ENCODE measurements at regions not wholly inside any gene's neighbourhood (a gene's known extent, or its start where the extent isn't known, plus 50 kb on each side); places are given as distances from the start of the nearest gene placed in this dataset.

DNA sequence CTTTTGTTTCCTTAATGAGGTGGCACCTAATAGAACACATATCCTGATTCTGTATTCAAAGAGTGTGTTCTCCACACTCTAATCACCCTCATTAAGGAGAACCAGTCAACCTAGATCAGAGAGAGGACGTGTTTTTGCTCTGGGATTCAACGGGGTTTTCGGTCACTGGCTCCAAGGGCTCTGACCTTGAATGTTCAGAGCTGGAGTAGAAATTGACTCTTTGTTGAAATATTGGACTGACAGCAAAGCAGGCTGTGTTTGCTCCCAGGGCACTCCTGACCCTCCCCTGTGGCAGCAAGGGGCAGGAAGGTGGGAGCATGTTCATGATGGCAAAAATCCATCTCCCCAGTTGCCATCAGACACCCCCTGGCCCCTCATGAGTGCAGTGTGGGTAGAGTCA, 1193.0 kb downstream of the AACS start (continued):
- TF ChIP-seq, protein P1, sequence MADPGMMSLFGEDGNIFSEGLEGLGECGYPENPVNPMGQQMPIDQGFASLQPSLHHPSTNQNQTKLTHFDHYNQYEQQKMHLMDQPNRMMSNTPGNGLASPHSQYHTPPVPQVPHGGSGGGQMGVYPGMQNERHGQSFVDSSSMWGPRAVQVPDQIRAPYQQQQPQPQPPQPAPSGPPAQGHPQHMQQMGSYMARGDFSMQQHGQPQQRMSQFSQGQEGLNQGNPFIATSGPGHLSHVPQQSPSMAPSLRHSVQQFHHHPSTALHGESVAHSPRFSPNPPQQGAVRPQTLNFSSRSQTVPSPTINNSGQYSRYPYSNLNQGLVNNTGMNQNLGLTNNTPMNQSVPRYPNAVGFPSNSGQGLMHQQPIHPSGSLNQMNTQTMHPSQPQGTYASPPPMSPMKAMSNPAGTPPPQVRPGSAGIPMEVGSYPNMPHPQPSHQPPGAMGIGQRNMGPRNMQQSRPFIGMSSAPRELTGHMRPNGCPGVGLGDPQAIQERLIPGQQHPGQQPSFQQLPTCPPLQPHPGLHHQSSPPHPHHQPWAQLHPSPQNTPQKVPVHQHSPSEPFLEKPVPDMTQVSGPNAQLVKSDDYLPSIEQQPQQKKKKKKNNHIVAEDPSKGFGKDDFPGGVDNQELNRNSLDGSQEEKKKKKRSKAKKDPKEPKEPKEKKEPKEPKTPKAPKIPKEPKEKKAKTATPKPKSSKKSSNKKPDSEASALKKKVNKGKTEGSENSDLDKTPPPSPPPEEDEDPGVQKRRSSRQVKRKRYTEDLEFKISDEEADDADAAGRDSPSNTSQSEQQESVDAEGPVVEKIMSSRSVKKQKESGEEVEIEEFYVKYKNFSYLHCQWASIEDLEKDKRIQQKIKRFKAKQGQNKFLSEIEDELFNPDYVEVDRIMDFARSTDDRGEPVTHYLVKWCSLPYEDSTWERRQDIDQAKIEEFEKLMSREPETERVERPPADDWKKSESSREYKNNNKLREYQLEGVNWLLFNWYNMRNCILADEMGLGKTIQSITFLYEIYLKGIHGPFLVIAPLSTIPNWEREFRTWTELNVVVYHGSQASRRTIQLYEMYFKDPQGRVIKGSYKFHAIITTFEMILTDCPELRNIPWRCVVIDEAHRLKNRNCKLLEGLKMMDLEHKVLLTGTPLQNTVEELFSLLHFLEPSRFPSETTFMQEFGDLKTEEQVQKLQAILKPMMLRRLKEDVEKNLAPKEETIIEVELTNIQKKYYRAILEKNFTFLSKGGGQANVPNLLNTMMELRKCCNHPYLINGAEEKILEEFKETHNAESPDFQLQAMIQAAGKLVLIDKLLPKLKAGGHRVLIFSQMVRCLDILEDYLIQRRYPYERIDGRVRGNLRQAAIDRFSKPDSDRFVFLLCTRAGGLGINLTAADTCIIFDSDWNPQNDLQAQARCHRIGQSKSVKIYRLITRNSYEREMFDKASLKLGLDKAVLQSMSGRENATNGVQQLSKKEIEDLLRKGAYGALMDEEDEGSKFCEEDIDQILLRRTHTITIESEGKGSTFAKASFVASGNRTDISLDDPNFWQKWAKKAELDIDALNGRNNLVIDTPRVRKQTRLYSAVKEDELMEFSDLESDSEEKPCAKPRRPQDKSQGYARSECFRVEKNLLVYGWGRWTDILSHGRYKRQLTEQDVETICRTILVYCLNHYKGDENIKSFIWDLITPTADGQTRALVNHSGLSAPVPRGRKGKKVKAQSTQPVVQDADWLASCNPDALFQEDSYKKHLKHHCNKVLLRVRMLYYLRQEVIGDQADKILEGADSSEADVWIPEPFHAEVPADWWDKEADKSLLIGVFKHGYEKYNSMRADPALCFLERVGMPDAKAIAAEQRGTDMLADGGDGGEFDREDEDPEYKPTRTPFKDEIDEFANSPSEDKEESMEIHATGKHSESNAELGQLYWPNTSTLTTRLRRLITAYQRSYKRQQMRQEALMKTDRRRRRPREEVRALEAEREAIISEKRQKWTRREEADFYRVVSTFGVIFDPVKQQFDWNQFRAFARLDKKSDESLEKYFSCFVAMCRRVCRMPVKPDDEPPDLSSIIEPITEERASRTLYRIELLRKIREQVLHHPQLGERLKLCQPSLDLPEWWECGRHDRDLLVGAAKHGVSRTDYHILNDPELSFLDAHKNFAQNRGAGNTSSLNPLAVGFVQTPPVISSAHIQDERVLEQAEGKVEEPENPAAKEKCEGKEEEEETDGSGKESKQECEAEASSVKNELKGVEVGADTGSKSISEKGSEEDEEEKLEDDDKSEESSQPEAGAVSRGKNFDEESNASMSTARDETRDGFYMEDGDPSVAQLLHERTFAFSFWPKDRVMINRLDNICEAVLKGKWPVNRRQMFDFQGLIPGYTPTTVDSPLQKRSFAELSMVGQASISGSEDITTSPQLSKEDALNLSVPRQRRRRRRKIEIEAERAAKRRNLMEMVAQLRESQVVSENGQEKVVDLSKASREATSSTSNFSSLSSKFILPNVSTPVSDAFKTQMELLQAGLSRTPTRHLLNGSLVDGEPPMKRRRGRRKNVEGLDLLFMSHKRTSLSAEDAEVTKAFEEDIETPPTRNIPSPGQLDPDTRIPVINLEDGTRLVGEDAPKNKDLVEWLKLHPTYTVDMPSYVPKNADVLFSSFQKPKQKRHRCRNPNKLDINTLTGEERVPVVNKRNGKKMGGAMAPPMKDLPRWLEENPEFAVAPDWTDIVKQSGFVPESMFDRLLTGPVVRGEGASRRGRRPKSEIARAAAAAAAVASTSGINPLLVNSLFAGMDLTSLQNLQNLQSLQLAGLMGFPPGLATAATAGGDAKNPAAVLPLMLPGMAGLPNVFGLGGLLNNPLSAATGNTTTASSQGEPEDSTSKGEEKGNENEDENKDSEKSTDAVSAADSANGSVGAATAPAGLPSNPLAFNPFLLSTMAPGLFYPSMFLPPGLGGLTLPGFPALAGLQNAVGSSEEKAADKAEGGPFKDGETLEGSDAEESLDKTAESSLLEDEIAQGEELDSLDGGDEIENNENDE (IDR thresholded peaks at IDR 0.05; ENCODE audit: insufficient replicate concordance, low read length): no peak
- TF ChIP-seq, protein P2, sequence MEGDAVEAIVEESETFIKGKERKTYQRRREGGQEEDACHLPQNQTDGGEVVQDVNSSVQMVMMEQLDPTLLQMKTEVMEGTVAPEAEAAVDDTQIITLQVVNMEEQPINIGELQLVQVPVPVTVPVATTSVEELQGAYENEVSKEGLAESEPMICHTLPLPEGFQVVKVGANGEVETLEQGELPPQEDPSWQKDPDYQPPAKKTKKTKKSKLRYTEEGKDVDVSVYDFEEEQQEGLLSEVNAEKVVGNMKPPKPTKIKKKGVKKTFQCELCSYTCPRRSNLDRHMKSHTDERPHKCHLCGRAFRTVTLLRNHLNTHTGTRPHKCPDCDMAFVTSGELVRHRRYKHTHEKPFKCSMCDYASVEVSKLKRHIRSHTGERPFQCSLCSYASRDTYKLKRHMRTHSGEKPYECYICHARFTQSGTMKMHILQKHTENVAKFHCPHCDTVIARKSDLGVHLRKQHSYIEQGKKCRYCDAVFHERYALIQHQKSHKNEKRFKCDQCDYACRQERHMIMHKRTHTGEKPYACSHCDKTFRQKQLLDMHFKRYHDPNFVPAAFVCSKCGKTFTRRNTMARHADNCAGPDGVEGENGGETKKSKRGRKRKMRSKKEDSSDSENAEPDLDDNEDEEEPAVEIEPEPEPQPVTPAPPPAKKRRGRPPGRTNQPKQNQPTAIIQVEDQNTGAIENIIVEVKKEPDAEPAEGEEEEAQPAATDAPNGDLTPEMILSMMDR (IDR thresholded peaks at IDR 0.05; ENCODE audit: control extremely low read depth in 1 of 3, insufficient read depth in 1 of 3, low read depth in 1 of 3, low read length in 3 of 3): no peak
- TF ChIP-seq RXRA (IDR thresholded peaks at IDR 0.05; ENCODE audit: insufficient read depth, low read depth, low read length): no peak
- TF ChIP-seq, protein P3, sequence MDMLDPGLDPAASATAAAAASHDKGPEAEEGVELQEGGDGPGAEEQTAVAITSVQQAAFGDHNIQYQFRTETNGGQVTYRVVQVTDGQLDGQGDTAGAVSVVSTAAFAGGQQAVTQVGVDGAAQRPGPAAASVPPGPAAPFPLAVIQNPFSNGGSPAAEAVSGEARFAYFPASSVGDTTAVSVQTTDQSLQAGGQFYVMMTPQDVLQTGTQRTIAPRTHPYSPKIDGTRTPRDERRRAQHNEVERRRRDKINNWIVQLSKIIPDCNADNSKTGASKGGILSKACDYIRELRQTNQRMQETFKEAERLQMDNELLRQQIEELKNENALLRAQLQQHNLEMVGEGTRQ (IDR thresholded peaks at IDR 0.05; ENCODE audit: low read length): no peak
- TF ChIP-seq EP300 (IDR thresholded peaks at IDR 0.05; ENCODE audit: borderline replicate concordance in 1 of 2, low read depth in 2 of 2, low read length in 2 of 2): no peak
- TF ChIP-seq, protein P4, sequence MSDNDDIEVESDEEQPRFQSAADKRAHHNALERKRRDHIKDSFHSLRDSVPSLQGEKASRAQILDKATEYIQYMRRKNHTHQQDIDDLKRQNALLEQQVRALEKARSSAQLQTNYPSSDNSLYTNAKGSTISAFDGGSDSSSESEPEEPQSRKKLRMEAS (IDR thresholded peaks at IDR 0.05): no peak
- TF ChIP-seq CBX5 (IDR thresholded peaks at IDR 0.05; ENCODE audit: low read depth, low read length): no peak
- TF ChIP-seq CREB1 (IDR thresholded peaks at IDR 0.05): no peak
